ENCODE measurements at regions not wholly inside any gene's neighbourhood (a gene's known extent, or its start where the extent isn't known, plus 50 kb on each side); places are given as distances from the start of the nearest gene placed in this dataset.

- TF ChIP-seq CEBPB (IDR thresholded peaks at IDR 0.05) (no peak), RAD21 (IDR thresholded peaks at IDR 0.05; ENCODE audit: low read depth) (peak; percentile 44)
These were observed 123.4 kb downstream of the MFAP3L start for GRCh38 chr4:169902658-169903345.

- TF ChIP-seq MAX (IDR thresholded peaks at IDR 0.05) = peak; percentile 33; the same call in 1 of the 2 replicates
- no peak for TF ChIP-seq EGR1 (IDR thresholded peaks at IDR 0.05)
- TF ChIP-seq REST (IDR thresholded peaks at IDR 0.05; ENCODE audit: low read depth) = no peak
These were observed 125.9 kb downstream of the MFAP3L start for GRCh38 chr4:169900241-169900845.

GRCh38 chr4:169899295-169899694 lies 126.9 kb downstream of the MFAP3L start:
- 0 out of 2 replicates have a peak, but pooled peaks have one; percentile 29 for TF ChIP-seq TEAD4 (IDR thresholded peaks at IDR 0.05)
- no peak for TF ChIP-seq CEBPB (IDR thresholded peaks at IDR 0.05)
- TF ChIP-seq EP300 (IDR thresholded peaks at IDR 0.05; ENCODE audit: borderline replicate concordance) = peak; percentile 32; the same call in 1 of the 2 replicates
- TF ChIP-seq USF1 (IDR thresholded peaks at IDR 0.05) = no peak

- TF ChIP-seq TEAD4 (IDR thresholded peaks at IDR 0.05) (no peak), MAX (IDR thresholded peaks at IDR 0.05) (no peak), TAF1 (IDR thresholded peaks at IDR 0.05; ENCODE audit: low read depth) (no peak), NFIC (IDR thresholded peaks at IDR 0.05) (no peak), TCF12 (IDR thresholded peaks at IDR 0.05; ENCODE audit: low read depth) (no peak)
These were observed 128.1 kb downstream of the MFAP3L start for GRCh38 chr4:169898095-169898494.

- TF ChIP-seq NFIC (IDR thresholded peaks at IDR 0.05) = no peak
- no peak for TF ChIP-seq YY1 (IDR thresholded peaks at IDR 0.05; ENCODE audit: low read depth)
- TF ChIP-seq TCF12 (IDR thresholded peaks at IDR 0.05; ENCODE audit: low read depth) = no peak
- no peak for TF ChIP-seq USF1 (IDR thresholded peaks at IDR 0.05)
These were observed 128.1 kb upstream of the HPF1 start for GRCh38 chr4:169885893-169886292.

- TF ChIP-seq RAD21 (IDR thresholded peaks at IDR 0.05; ENCODE audit: low read depth) (no peak), CEBPB (IDR thresholded peaks at IDR 0.05) (no peak), EP300 (IDR thresholded peaks at IDR 0.05; ENCODE audit: borderline replicate concordance) (no peak), TAF1 (IDR thresholded peaks at IDR 0.05; ENCODE audit: low read depth) (no peak), USF1 (IDR thresholded peaks at IDR 0.05) (no peak), TEAD4 (IDR thresholded peaks at IDR 0.05) (no peak), ZBTB7A (IDR thresholded peaks at IDR 0.05; ENCODE audit: low read depth) (no peak), CREB1 (IDR thresholded peaks at IDR 0.05; ENCODE audit: low read depth) (no peak), TCF12 (IDR thresholded peaks at IDR 0.05; ENCODE audit: low read depth) (no peak), FOXM1 (IDR thresholded peaks at IDR 0.05; ENCODE audit: borderline replicate concordance, low read depth) (no peak)
These were observed 124.0 kb upstream of the HPF1 start for GRCh38 chr4:169881769-169882168.

- TF ChIP-seq CREB1 (IDR thresholded peaks at IDR 0.05; ENCODE audit: low read depth) = no peak
These were observed 112.8 kb upstream of the HPF1 start for GRCh38 chr4:169870507-169870906.

- no peak for TF ChIP-seq CEBPB (IDR thresholded peaks at IDR 0.05)
- TF ChIP-seq FOXM1 (IDR thresholded peaks at IDR 0.05; ENCODE audit: borderline replicate concordance, low read depth) = no peak
- no peak for TF ChIP-seq TAF1 (IDR thresholded peaks at IDR 0.05; ENCODE audit: low read depth)
- no peak for TF ChIP-seq USF1 (IDR thresholded peaks at IDR 0.05)
- TF ChIP-seq CREB1 (IDR thresholded peaks at IDR 0.05; ENCODE audit: low read depth) = no peak
- TF ChIP-seq EGR1 (IDR thresholded peaks at IDR 0.05) = no peak
- TF ChIP-seq TEAD4 (IDR thresholded peaks at IDR 0.05) = no peak
- no peak for TF ChIP-seq NFIC (IDR thresholded peaks at IDR 0.05)
These were observed 111.7 kb upstream of the HPF1 start for GRCh38 chr4:169869490-169869889.
